Inferior parietal cortex (tissue), 1 donor: ENCODE measurements at regions not wholly inside any gene's neighbourhood (a gene's known extent, or its start where the extent isn't known, plus 50 kb on each side); places are given as distances from the start of the nearest gene placed in this dataset.

Experiments used
- DNase-seq: peaks from one replicate; pipeline ENCODE4 v3.0.0-alpha.2; 2016; ENCODE audit errors: extremely low spot score

- no peak for DNase-seq
Measured at GRCh38 chr6:91392951-91393350, 806.1 kb upstream of the MAP3K7 start.

DNA sequence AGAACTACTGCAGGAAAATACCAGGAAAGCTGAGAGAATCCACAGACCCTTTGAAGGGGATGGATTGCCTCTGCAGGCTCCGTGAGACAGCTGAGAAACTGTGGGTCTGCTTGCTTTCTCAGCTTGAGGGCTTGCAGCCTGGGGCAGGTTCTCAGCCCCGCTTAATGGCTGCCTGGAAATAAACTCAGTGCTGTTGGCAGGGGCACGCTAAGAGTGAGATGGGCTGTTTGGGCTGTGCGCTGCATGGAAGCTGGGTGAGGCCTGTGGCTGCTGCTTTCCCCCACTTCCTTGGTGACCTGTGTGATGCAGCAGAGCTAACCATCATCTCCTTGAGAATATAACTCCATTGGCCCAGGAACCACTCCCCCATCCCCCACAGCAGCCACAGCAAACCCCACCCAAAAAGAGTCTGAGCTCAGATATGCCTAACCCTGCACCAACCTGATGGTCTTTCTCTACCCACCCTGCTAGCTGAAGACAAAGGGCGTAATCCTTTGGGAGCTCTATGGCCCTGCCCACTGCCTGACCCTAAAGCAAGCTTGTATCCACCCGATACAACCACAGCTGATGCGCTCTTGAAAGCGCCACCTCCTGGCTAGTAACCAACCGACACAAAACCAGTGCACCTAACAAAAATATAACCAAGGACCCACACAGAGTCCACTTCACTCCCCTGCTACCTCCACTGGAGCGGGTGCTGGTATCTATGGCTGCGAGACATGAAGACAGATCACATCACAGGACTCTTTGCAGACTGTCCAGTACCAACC, 800.6 kb upstream of the MAP3K7 start:
- no peak for DNase-seq

DNA sequence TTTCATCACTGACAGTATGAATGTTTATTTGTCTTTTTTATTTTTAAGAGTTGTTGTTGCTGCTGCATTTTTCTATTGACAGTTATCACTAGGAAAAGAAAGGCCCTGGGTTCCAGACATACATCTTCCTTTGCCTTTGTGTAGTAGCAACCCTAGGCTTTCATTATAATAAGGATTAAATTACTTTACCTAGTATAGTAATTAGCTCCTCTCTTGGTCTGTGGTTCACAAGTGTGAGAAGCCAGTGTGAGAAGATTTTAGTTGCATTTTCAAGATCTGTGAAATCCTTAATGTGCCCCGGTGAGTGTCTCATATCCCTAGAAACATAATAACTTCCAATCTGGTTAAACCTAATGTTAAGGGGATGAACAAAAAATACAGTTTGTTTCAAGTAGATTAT, 799.3 kb upstream of the MAP3K7 start:
- no peak for DNase-seq

- no peak for DNase-seq
Measured at GRCh38 chr6:91383207-91383606, 796.3 kb upstream of the MAP3K7 start.

DNA sequence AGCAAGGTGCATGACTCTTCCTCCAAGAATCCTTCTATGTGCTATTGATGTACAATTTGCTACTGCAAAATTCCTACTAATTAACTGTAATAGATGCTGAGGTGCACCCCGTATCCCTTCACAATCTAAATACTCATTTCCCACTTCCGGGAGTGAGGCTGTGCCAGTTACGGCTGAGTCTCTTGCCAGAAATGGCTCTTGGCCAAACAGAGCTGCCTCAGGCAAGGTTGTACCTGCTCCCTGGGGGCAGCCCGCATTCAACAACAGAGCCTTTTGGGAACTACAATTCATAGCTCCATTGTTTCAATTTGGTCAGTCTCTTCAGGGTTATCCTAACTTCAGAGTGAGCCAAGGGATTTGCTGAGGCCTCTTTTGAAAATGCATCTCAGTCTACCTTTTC, 789.8 kb upstream of the MAP3K7 start:
- no peak for DNase-seq

GRCh38 chr6:91366781-91367180, 779.9 kb upstream of the MAP3K7 start:
- DNase-seq: no peak

GRCh38 chr6:91358986-91359385, 772.1 kb upstream of the MAP3K7 start:
- no peak for DNase-seq

DNA sequence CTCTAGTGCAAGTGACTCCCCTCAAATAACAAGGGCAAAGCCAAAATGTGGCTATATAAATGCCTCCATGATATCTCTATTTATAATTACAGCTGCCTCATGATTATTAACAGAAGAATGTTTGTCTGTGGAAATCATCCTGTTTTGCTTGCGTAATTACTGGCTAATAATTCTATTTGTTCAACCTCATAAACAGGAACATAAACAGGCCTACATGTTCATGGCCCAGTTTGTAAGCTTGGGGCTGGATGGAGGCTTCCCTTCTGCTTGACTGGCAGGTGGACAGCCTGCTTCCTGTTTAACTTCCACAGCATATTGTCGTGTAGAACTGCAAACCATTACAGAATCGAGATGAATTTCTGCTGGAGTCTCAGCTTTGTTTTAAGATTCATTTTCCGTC, 766.0 kb upstream of the MAP3K7 start:
- no peak for DNase-seq

GRCh38 chr6:91352321-91352720, 765.4 kb upstream of the MAP3K7 start:
- DNase-seq: no peak

DNA sequence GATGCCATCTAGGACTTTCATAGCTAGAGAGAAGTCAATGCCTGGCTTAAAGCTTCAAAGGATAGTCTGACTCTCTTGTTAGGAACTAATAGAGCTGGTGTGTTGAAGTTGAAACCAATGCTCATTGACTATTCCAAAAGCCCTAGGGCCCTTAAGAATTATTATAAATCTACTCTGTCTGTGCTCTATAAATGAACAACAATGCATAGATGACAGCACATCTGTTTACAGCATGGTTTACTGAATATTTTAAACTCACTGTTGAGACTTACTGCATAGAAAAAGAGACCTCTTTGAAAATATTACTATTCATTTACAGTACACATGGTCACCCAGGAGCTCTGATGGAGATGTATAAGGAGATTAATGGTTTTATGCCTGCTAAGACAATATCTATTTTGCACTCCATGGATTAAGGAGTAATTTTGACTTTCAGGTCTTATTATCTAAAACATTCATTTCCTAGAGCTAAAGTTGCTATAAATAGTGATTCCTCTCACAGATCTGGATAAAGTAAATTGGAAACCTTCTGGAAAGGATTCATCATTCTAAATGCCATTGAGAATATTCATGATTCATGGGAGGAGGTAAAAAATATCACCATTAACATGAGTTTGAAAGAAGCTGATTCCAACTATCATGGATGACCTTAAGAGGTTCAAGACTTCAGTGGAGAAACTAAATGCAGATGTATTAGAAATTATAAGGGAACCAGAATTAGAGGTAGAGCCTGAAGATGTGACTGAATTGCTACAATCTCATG, 763.5 kb upstream of the MAP3K7 start:
- DNase-seq: no peak

GRCh38 chr6:91341473-91341872, 754.6 kb upstream of the MAP3K7 start:
- no peak for DNase-seq

DNA sequence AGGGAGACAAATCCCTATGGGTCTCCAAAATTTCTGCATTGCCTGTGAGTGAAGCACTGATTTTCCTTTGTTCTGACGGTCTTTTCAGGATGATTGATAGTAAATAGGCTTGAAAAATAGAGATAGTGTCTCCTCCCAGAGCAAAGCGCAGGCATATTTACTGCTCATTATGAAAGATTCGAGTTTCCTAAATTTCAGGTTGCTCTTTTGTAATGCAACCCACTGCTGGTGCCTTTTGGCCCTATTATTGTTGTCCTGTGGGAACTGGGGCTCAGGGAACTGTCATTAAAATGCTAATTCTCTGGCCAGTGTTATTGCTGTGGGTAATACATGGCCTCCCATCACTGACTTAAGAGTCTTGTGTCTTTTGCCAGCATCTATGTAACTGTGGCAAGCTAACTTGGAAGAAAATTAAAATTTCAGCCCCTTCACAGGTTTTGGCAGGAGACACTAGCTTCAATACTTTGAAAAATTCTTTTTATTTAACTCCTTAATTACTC, 754.1 kb upstream of the MAP3K7 start:
- DNase-seq: no peak

- no peak for DNase-seq
Measured at GRCh38 chr6:91337967-91338366, 751.1 kb upstream of the MAP3K7 start.

- DNase-seq: no peak
Measured at GRCh38 chr6:91330896-91331295, 744.0 kb upstream of the MAP3K7 start.

- no peak for DNase-seq
Measured at GRCh38 chr6:91328241-91328640, 741.4 kb upstream of the MAP3K7 start.

- DNase-seq: no peak
Measured at GRCh38 chr6:91324711-91325110, 737.8 kb upstream of the MAP3K7 start.

DNA sequence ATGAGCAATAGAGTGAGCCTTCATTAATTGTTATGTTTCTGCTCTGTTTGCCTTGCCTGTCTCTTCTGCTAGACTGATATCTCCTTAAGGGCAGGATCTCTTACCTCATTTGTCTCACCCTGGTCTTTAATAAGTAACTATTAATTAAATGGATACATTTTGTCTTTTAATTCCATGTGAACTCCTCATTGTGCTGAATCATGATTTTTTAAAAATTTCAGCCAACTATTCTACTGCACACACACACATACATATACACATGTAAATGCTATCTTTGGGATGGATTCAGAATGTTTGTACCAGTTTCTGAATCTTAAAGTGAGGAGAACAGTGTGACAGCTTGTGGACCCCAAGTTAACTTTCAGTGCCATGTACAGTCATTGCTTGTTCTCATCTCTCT, 731.1 kb upstream of the MAP3K7 start:
- no peak for DNase-seq

DNA sequence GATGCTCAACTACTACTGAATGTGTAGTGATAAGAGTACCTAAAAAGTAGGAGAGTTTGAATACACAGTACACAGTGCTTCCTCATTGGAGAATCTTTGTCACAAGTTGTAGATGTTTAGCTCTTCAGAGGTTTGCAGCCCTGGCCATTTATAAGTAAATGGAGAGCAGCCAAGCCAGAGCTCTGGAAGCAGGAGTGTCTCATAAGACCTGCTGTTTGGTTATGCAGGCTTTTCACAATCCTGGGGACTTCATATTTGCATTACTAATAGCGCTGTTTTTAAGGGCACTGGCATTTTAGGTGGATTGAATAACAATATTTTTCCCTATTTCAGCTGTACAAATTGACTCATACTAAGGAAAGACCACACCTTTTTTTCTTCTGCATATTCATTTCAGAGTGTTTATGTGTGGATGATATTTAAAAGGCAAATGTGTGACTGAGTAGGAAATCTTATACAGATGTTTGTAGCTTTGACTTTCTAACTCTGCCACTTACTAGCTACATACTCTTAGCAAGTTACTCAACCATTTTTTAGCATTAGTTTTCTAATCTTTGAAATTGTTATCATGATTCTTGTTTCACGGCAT, 730.5 kb upstream of the MAP3K7 start:
- no peak for DNase-seq

GRCh38 chr6:91310178-91310577, 723.3 kb upstream of the MAP3K7 start:
- no peak for DNase-seq

- no peak for DNase-seq
Measured at GRCh38 chr6:91305755-91306154, 718.9 kb upstream of the MAP3K7 start.

DNA sequence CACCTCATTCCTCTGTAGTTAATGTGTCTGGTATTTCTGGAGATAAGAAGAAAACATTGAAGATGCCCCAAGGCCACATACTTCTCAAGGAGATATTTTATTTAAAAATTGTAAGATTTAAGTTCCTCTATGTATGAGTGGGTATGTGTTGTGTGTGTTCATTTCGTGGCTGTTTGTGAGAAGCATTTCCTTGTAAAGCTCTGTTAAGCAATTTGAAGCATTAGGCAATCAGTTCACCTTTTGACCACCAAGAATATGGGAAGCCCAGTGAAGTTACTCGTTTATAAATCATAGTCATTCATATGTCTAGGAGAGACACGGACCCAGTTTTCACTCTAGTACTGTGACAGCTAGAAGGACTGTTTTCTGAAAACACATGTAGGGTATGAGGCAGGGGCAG, 717.6 kb upstream of the MAP3K7 start:
- DNase-seq: no peak

DNA sequence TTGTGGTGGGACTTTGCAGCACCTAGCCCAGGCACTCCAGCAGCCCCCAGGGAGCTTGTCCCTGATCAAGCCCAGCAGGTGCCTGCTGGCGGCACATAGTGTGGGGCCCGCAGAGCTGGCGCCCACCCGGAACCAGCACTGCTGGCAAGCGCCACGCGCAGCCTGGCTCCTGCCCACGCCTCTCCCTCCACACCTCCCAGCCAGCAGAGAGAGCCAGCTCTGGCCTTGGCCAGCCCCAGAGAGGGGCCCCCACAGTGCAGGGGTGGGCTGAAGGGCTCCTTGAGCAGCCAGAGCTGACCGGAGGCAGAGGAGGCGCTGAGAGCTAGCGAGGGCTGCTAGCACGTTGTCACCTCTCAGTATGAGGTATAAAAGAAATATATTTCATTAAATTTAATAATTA, 716.5 kb upstream of the MAP3K7 start:
- no peak for DNase-seq
